GM18502 (cell line): ENCODE measurements at regions not wholly inside any gene's neighbourhood (a gene's known extent, or its start where the extent isn't known, plus 50 kb on each side); places are given as distances from the start of the nearest gene placed in this dataset.

ENCODE experiments used
- ATAC-seq: cut with Tn5 transposase; IDR thresholded peaks from one replicate; pipeline ENCODE4 v1.9.1; 2021; ENCODE audit warnings: mild to moderate bottlenecking; ENCODE audit not compliant: unreplicated experiment, poor library complexity

- ATAC-seq = no peak
Measured at GRCh38 chr5:9713959-9714586, 83.9 kb upstream of the TAS2R1 start.

GRCh38 chr5:9713356-9713755 is 83.2 kb upstream of the TAS2R1 start:
- ATAC-seq = no peak

- ATAC-seq = no peak
Measured at GRCh38 chr5:9712911-9713310, 82.8 kb upstream of the TAS2R1 start.

GRCh38 chr5:9712506-9712905 is 82.4 kb upstream of the TAS2R1 start:
- no peak for ATAC-seq

GRCh38 chr5:9710069-9710468 is 79.9 kb upstream of the TAS2R1 start:
- no peak for ATAC-seq

GRCh38 chr5:9707732-9708462 is 77.7 kb upstream of the TAS2R1 start:
- ATAC-seq = no peak

- no peak for ATAC-seq
Measured at GRCh38 chr5:9699681-9700080, 69.5 kb upstream of the TAS2R1 start.

GRCh38 chr5:9698841-9699240 is 68.7 kb upstream of the TAS2R1 start:
- ATAC-seq = no peak

- no peak for ATAC-seq
Measured at GRCh38 chr5:9698125-9698826, 68.1 kb upstream of the TAS2R1 start.

GRCh38 chr5:9692576-9692975 is 62.4 kb upstream of the TAS2R1 start:
- ATAC-seq = no peak

GRCh38 chr5:9691261-9691660 is 61.1 kb upstream of the TAS2R1 start:
- no peak for ATAC-seq

GRCh38 chr5:9690751-9691150 is 60.6 kb upstream of the TAS2R1 start:
- ATAC-seq = no peak

- no peak for ATAC-seq
Measured at GRCh38 chr5:9686216-9686615, 56.1 kb upstream of the TAS2R1 start.

GRCh38 chr5:9681706-9682105 is 51.6 kb upstream of the TAS2R1 start:
- ATAC-seq = no peak
